Upper lobe of left lung (tissue), 4 donors: ENCODE measurements at regions not wholly inside any gene's neighbourhood (a gene's known extent, or its start where the extent isn't known, plus 50 kb on each side); places are given as distances from the start of the nearest gene placed in this dataset.

ENCODE experiments used
- CTCF ChIP-seq, 6 experiments: fragments of 450-650 bp in 4 of 6; fragments of 200-600 bp in 2 of 6; sonication (generic) in 2 of 6; IDR thresholded peaks; one replicate each; pipeline ENCODE4 v1.5.1; 2016 to 2019; ENCODE audit warnings: antibody characterized with exemption in 6 of 6
- EP300 ChIP-seq, 4 donors: sonication (generic); formaldehyde crosslinking; IDR thresholded peaks; one replicate each; pipeline ENCODE4 v1.5.1; 2017; ENCODE audit warnings: antibody characterized with exemption in 4 of 4, control low read depth in 2 of 4
- POLR2A ChIP-seq, 4 donors: fragments of 450-650 bp; IDR thresholded peaks; one replicate each; pipeline ENCODE4 v1.5.1; 2016 to 2017; ENCODE audit warnings: antibody characterized with exemption in 4 of 4, mild to moderate bottlenecking in 2 of 4
- POLR2AphosphoS5 ChIP-seq, 2 donors: sonication (generic); formaldehyde crosslinking; IDR thresholded peaks; one replicate each; pipeline ENCODE4 v1.5.1; 2017; ENCODE audit warnings: antibody characterized with exemption in 2 of 2

- TF ChIP-seq CTCF (IDR thresholded peaks at IDR 0.05) = no peak
- TF ChIP-seq POLR2A (IDR thresholded peaks at IDR 0.05) = no peak
- no peak for TF ChIP-seq POLR2AphosphoS5 (IDR thresholded peaks at IDR 0.05)
- no peak for TF ChIP-seq EP300 (IDR thresholded peaks at IDR 0.05)
Measured at GRCh38 chr11:128021349-128022006, 565.9 kb downstream of the ETS1 start.
